ENCODE measurements at regions not wholly inside any gene's neighbourhood (a gene's known extent, or its start where the extent isn't known, plus 50 kb on each side); places are given as distances from the start of the nearest gene placed in this dataset.

- TF ChIP-seq ZNF19 (tag by site-specific recombination; IDR thresholded peaks at IDR 0.05; ENCODE audit: low read depth) (no peak), ZFP69B (tag by site-specific recombination; IDR thresholded peaks at IDR 0.05) (no peak), SP2 (tag by site-specific recombination; IDR thresholded peaks at IDR 0.05) (no peak), ZNF692 (tag by site-specific recombination; IDR thresholded peaks at IDR 0.05) (no peak), ZNF580 (tag by site-specific recombination; IDR thresholded peaks at IDR 0.05) (no peak), ZNF292 (tag by site-specific recombination; IDR thresholded peaks at IDR 0.05; ENCODE audit: borderline replicate concordance, low read depth) (no peak)
These were observed 210.7 kb downstream of the ANKRD30B start (continued) for GRCh38 chr18:14958701-14959100.

- Histone ChIP-seq H3K9me3 (ENCODE audit: control insufficient read depth, insufficient read depth, low read depth, low read length) (no peaks in the 10 kb centered on the region), H3K4me3 (ENCODE audit: low read depth, low read length) (no peak overlapping the region), H3K27ac (ENCODE audit: extremely low read depth, low read depth, low read length) (no peak overlapping the region), H3K4me1 (ENCODE audit: control insufficient read depth, insufficient read depth, low read length) (no peaks in the 10 kb centered on the region), H3K36me3 (ENCODE audit: control insufficient read depth in 2 of 2, insufficient read depth in 1 of 2, low read length in 2 of 2) (no peaks in the 10 kb centered on the region)
- ChIA-PET POLR2A (no interaction called here), CTCF (no interaction called here)
- TF ChIP-seq KLF16 (tag by site-specific recombination; IDR thresholded peaks at IDR 0.05): no peak
- no peak for TF ChIP-seq ZNF394 (tag by site-specific recombination; IDR thresholded peaks at IDR 0.05; ENCODE audit: borderline replicate concordance)
- no peak for TF ChIP-seq ZNF704 (tag by site-specific recombination; IDR thresholded peaks at IDR 0.05)
- no peak for TF ChIP-seq ZIC2 (tag by site-specific recombination; IDR thresholded peaks at IDR 0.05)
- no peak for TF ChIP-seq OSR2 (tag by site-specific recombination; IDR thresholded peaks at IDR 0.05)
- TF ChIP-seq ZNF292 (tag by site-specific recombination; IDR thresholded peaks at IDR 0.05; ENCODE audit: borderline replicate concordance, low read depth): no peak
- TF ChIP-seq ZBTB6 (tag by site-specific recombination; IDR thresholded peaks at IDR 0.05): no peak
- no peak for TF ChIP-seq SP7 (tag by site-specific recombination; IDR thresholded peaks at IDR 0.05)
- no peak for TF ChIP-seq ZNF140 (tag by site-specific recombination; IDR thresholded peaks at IDR 0.05)
- TF ChIP-seq ZNF48 (tag by site-specific recombination; IDR thresholded peaks at IDR 0.05): no peak
- TF ChIP-seq ZNF449 (tag by site-specific recombination; IDR thresholded peaks at IDR 0.05): no peak
- TF ChIP-seq ZBTB8A (tag by site-specific recombination; IDR thresholded peaks at IDR 0.05): no peak
- no peak for TF ChIP-seq ZNF146 (tag by site-specific recombination; IDR thresholded peaks at IDR 0.05)
- no peak for TF ChIP-seq ZNF707 (tag by site-specific recombination; IDR thresholded peaks at IDR 0.05)
- no peak for TF ChIP-seq GLI2 (tag by site-specific recombination; IDR thresholded peaks at IDR 0.05; ENCODE audit: borderline replicate concordance, low read depth)
These were observed 211.6 kb downstream of the ANKRD30B start for GRCh38 chr18:14959550-14959949.

GRCh38 chr18:14961991-14962390 lies 214.0 kb downstream of the ANKRD30B start:
- CTCF ChIA-PET: no interaction called here
- H3K4me3 ChIP-seq (ENCODE audit: low read depth, low read length): no peak overlapping the region
- no peaks in the 10 kb centered on the region for H3K9me3 ChIP-seq (ENCODE audit: control insufficient read depth, insufficient read depth, low read depth, low read length)
- no peaks in the 10 kb centered on the region for H3K4me1 ChIP-seq (ENCODE audit: control insufficient read depth, insufficient read depth, low read length)
- H3K27ac ChIP-seq (ENCODE audit: extremely low read depth, low read depth, low read length): no peak overlapping the region
- POLR2A ChIA-PET: no interaction called here
- no peaks in the 10 kb centered on the region for H3K36me3 ChIP-seq (ENCODE audit: control insufficient read depth in 2 of 2, insufficient read depth in 1 of 2, low read length in 2 of 2)
- no peak for TF ChIP-seq SP7 (tag by site-specific recombination; IDR thresholded peaks at IDR 0.05)
- TF ChIP-seq OVOL3 (tag by site-specific recombination; IDR thresholded peaks at IDR 0.05): no peak
- TF ChIP-seq KLF8 (tag by site-specific recombination; IDR thresholded peaks at IDR 0.05): no peak
- no peak for TF ChIP-seq ZNF112 (tag by site-specific recombination; IDR thresholded peaks at IDR 0.05)
- no peak for TF ChIP-seq ZNF473 (tag by site-specific recombination; IDR thresholded peaks at IDR 0.05)
- no peak for TF ChIP-seq AEBP2 (tag by site-specific recombination; IDR thresholded peaks at IDR 0.05; ENCODE audit: borderline replicate concordance)
- TF ChIP-seq EGR2 (tag by site-specific recombination; IDR thresholded peaks at IDR 0.05; ENCODE audit: low read depth): no peak
- no peak for TF ChIP-seq ZBTB6 (tag by site-specific recombination; IDR thresholded peaks at IDR 0.05)
